Ovary (tissue), 7 donors: ENCODE measurements at regions not wholly inside any gene's neighbourhood (a gene's known extent, or its start where the extent isn't known, plus 50 kb on each side); places are given as distances from the start of the nearest gene placed in this dataset.

Experiments
- DNase-seq, 5 donors: peaks; one replicate each; pipeline ENCODE4 v3.0.0-alpha.2; 2019 to 2020
- H3K27ac ChIP-seq, 2 donors: fragments of 200-600 bp; one replicate each; pipeline versions ENCODE4 v1.5.1 to v1.8.0; 2019 to 2022
- H3K27me3 ChIP-seq: fragments of 200-600 bp; one replicate; pipeline ENCODE4 v1.8.0; 2022
- H3K36me3 ChIP-seq: fragments of 200-600 bp; sonication (generic); one replicate; pipeline ENCODE4 v1.5.1; 2019
- H3K4me1 ChIP-seq: one replicate; pipeline ENCODE4 v1.8.1; 2013; ENCODE audit warnings: mild to moderate bottlenecking, moderate library complexity; ENCODE audit not compliant: insufficient read depth
- H3K4me3 ChIP-seq: fragments of 200-600 bp; sonication (generic); one replicate; pipeline ENCODE4 v1.5.1; 2017
- H3K9me3 ChIP-seq, 2 donors: fragments of 200-600 bp in 1 of 2; sonication (generic) in 1 of 2; one replicate each; pipeline versions ENCODE4 v1.5.1 to v1.8.1; 2013 to 2019; ENCODE audit warnings: mild to moderate bottlenecking in 1 of 2, moderate library complexity in 1 of 2
- CTCF ChIP-seq, 3 donors: fragments of 450-650 bp in 2 of 3; fragments of 200-600 bp in 1 of 3; IDR thresholded peaks; one replicate each; pipeline versions ENCODE4 v1.5.1 to v1.8.0; 2016 to 2022; ENCODE audit warnings: antibody characterized with exemption in 3 of 3, mild to moderate bottlenecking in 1 of 3
- EP300 ChIP-seq: sonication (generic); formaldehyde crosslinking; IDR thresholded peaks from one replicate; pipeline ENCODE4 v1.6.1; 2017; ENCODE audit warnings: antibody characterized with exemption
- POLR2A ChIP-seq: fragments of 450-650 bp; IDR thresholded peaks from one replicate; pipeline ENCODE4 v1.6.1; 2017; ENCODE audit warnings: antibody characterized with exemption, mild to moderate bottlenecking, moderate library complexity
- WGBS, 3 donors: extraction: QIAGEN DNeasy Blood & Tissue Kit in 1 of 3; methylation state at CpG; one replicate each; pipeline versions ENCODE4 v1.1.5 to v1.1.7; 2013 to 2017; 5-methylcytosine and 5-hydroxymethylcytosine counted together
- intact Hi-C, 4 donors: fragments of 100-400 bp; cut with DNase I; formaldehyde crosslinking; loops; one replicate each; pipeline versions ENCODE4 v1.11.0 to v1.15.1; 2022 to 2023
- donor health status: DM: no; HTN: no; CAD: no; lungs with moderate emphysema.
- donor health status: DM: no; HTN: no; CAD: no.
- donor health status: Bipolar disorder and iron deficiency.
- donor health status: DM: no; HTN: no; CAD: no.
- donor health status: DM: yes; HTN: yes; CAD: no.

- no peak overlapping the region for H3K4me3 ChIP-seq
- no peaks in the 10 kb centered on the region for H3K36me3 ChIP-seq
- TF ChIP-seq CTCF (IDR thresholded peaks at IDR 0.05) (no peak), POLR2A (no peak), EP300 (no peak)
- H3K27ac ChIP-seq = no peak overlapping the region
- H3K4me1 ChIP-seq = no peaks in the 10 kb centered on the region
- no peaks in the 10 kb centered on the region for H3K27me3 ChIP-seq
- intact Hi-C loops = no loop called here
- no peaks in the 10 kb centered on the region for H3K9me3 ChIP-seq
- no peak for DNase-seq
- WGBS, 3 donors = 89 to 91% (median 90%) methylated on average over 20 of the region's 20 CpGs
Measured at GRCh38 chr4:178090640-178091411, 648.6 kb upstream of the AGA start.

GRCh38 chr4:178102139-178102538 is 659.9 kb upstream of the AGA start:
- intact Hi-C loops = no loop called here
- 78 to 91% (median 89%) methylated on average over 5 of the region's 5 CpGs for WGBS, 3 donors

GRCh38 chr4:178105242-178105641 is 663.0 kb upstream of the AGA start:
- no peaks in the 10 kb centered on the region for H3K4me1 ChIP-seq
- H3K27me3 ChIP-seq = no peaks in the 10 kb centered on the region
- H3K27ac ChIP-seq = no peak overlapping the region
- H3K4me3 ChIP-seq = no peak overlapping the region
- H3K9me3 ChIP-seq = no peaks in the 10 kb centered on the region
- intact Hi-C loops = no loop called here
- 72 to 86% (median 74%) methylated on average over 2 of the region's 2 CpGs for WGBS, 3 donors
- TF ChIP-seq POLR2A (no peak), CTCF (IDR thresholded peaks at IDR 0.05) (no peak), EP300 (no peak)
- DNase-seq = no peak
- no peaks in the 10 kb centered on the region for H3K36me3 ChIP-seq

More at GRCh38 chr4:178102139-178102538, 659.9 kb upstream of the AGA start:
- Histone ChIP-seq H3K36me3 (no peaks in the 10 kb centered on the region), H3K9me3 (no peaks in the 10 kb centered on the region), H3K27ac (no peak overlapping the region), H3K27me3 (no peaks in the 10 kb centered on the region), H3K4me3 (no peak overlapping the region), H3K4me1 (no peaks in the 10 kb centered on the region)
- no peak for DNase-seq
- TF ChIP-seq POLR2A (no peak), EP300 (no peak), CTCF (IDR thresholded peaks at IDR 0.05) (no peak)

- no peak for DNase-seq
- intact Hi-C loops = no loop called here
- Histone ChIP-seq H3K4me1 (no peaks in the 10 kb centered on the region), H3K27me3 (no peaks in the 10 kb centered on the region), H3K4me3 (no peak overlapping the region), H3K36me3 (no peaks in the 10 kb centered on the region), H3K27ac (no peak overlapping the region), H3K9me3 (no peaks in the 10 kb centered on the region)
- TF ChIP-seq POLR2A = no peak
- TF ChIP-seq EP300 = no peak
- TF ChIP-seq CTCF (IDR thresholded peaks at IDR 0.05) = no peak
- WGBS, 3 donors = 93 to 96% (median 95%) methylated on average over 19 of the region's 19 CpGs
Measured at GRCh38 chr4:178136736-178137345, 694.6 kb upstream of the AGA start.
